ENCODE measurements at regions not wholly inside any gene's neighbourhood (a gene's known extent, or its start where the extent isn't known, plus 50 kb on each side); places are given as distances from the start of the nearest gene placed in this dataset.

DNA sequence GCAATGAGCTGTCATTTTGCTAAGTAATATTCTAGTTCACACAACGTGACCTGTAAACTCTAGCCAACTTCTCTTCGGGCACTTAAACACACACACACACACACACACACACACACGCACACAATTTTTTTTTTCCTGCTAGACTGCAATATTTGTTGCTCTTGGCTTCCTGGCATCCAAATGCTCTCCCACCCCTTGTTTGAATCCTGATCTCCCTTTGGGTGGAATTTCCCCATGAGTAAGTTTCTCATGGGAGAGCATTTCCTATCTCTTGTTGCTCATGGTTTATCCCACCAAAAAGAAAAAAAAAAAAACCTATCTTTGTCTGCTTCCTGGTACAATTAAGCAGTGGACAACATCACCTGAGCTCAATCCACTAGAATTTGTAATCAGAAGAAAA, 54.7 kb upstream of the TSLP start:
- no peak for DNase-seq

DNA sequence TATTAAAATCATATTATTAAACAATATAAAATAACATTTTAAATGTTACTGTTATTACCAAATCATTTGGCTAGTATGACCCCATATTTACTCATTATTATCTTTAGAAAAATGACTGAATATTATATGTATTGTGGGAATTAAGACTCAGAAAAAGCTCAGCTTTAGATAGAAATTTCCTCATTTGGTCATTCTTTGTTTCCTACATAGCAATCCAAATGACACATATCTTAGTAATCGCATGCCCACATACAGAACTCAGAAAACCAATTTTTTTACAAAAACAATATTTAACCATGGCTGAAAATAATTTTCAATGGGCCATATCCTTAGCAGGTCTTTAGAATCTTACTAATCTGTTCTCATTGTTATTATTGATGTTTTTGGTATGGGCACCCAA, 53.8 kb upstream of the TSLP start:
- DNase-seq = no peak
